Sciatic nerve (tissue), 2 donors: ENCODE measurements at regions not wholly inside any gene's neighbourhood (a gene's known extent, or its start where the extent isn't known, plus 50 kb on each side); places are given as distances from the start of the nearest gene placed in this dataset.

ENCODE experiments used
- ATAC-seq: fragments of 200-7000 bp; cut with Tn5 transposase; one replicate; pipeline ENCODE4 v1.9.1; 2020; ENCODE audit warnings: mild to moderate bottlenecking, moderate library complexity
- DNase-seq: peaks from one replicate; pipeline ENCODE4 v3.0.0-alpha.2; 2020; ENCODE audit warnings: low spot score
- intact Hi-C: fragments of 100-400 bp; cut with DNase I; formaldehyde crosslinking; loops from one replicate; pipeline ENCODE4 v1.14.2; 2022
- donor health status: DM: no; HTN: no; CAD: no.
- donor health status: DM: no; HTN: no; CAD: no.

DNA sequence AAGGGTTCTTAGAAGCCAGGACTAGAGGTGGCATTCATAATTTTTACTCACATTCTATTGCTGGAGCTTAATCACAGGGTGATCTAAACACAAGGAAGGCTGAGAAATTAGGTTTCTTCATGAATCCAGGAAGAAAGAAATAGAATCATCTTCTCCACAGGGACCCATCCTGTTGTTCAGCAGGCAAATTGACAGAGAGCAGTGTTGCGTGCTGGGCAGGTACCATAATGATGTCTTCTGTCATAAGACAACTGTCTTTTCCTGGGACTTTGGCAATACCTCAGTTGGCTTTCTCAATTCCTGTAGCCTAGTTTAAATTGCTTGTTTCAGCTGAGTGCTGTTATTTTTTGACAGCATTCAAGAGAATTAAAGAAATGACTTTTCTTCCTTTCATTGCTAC, 468.0 kb upstream of the SYT1 start:
- ATAC-seq (no peak), DNase-seq (no peak)
- intact Hi-C loops = no loop called here

DNA sequence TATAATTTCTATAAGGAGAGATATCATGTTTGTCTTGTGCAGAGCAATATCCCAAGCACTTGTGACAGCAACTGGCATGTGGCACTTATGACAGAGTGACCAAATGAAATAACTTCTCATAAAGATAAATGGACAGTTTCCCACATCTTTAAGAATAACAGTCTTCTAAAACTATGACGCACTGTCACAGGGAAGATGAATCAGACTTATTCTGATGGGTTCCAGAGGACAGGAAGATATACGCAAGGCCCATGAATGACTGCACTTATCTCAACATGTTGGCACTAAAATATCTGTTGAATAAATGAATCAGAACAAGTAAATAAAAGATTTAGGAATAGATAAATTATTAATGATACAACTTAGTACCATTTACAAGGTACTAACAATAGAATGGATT, 465.8 kb upstream of the SYT1 start:
- DNase-seq (no peak), ATAC-seq (no peak)
- intact Hi-C loops = no loop called here

DNA sequence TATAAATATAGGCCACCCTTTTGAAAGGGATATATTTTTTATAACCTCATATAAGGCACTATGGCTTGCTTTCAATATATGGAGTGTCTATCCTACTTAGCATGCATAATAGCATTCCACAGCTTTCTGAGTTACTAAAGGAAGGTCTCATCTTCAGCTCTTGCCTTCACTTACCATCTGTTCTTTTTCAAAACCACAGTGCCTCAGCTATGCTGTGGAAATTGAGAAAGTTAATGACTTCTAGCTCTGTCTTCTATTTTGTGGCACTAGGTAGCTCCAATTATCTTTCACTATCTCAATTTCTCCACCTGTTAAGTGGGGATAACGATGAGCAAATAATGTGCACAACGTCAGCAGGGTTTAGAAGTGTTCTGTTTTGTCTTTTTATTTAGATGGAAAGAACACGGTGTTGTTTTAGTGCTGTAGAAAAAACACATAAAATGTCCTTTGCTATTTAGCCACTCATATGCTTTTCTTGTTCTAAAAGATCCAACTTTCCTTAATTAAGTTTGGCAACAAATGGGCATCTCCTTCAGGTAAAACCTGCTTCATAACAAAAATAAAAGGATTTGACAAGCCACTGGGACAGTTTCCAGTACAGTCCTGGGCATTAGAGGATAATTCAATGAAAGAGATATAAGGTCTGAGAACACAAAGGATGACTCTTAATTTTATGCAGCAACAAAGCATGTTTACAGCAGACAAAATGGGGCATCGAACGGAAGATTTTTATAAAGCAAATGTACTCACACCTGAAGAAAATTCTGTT, 462.0 kb upstream of the SYT1 start:
- no peak for DNase-seq
- intact Hi-C loops = no loop called here
- no peak for ATAC-seq

DNA sequence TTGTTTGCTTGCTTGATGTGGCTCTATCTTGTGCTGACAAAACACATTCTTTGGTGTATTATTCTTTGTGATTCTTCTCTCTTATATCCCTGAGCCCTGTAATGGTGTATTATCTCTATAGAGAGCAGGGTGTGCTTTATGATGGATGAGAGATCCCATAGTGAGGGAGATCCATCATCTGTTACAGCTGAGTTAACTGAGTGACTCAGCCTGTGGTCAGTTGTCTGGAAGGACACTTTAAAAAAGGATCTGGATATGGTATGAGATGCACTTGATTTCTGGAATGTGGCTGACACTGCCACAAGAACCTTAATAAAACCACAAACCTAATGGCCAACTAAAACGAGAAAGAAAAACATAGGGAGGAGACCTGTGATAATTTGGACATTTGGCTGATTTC, 461.4 kb upstream of the SYT1 start:
- intact Hi-C loops = no loop called here
- no peak for DNase-seq
- ATAC-seq = peak; percentile 32

DNA sequence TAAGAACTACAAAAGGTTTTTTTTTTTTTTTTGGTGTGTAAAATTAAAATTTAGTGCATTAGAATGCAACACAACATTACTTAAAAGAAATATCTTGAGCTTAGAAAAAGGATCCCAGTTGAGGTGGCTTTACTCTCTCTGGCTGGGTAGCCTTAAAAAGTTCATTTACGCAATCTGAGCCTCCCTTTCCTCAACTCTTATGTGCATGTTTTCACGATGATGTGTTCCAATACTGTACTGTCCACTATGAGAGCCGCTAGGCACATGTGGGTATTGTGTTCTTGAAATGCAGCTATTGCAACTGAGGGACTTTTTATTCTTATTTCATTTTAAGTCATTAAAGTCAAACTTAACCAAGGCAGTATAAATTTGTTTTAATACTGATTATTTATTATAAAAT, 460.9 kb upstream of the SYT1 start:
- DNase-seq = no peak
- ATAC-seq = no peak
- intact Hi-C loops = no loop called here

DNA sequence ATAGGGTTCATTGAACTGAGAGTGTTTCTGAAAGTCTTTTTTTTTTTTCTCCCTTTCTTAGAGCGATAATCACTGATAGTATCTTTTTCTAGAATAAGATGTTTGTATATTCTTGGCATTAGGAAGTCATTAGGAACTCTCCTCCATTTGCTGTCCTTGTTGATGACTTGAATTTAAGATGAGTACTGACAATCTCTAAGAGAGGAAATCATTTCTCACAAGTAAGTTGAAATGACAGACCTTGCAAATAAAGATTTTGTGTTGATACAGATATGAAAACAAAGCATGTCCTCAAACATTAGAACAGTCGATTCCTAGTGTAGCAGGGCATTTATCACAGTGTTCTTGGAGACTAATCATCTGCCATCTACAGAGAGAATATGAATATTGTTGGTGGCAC, 458.4 kb upstream of the SYT1 start:
- no peak for ATAC-seq
- no peak for DNase-seq
- intact Hi-C loops = no loop called here

DNA sequence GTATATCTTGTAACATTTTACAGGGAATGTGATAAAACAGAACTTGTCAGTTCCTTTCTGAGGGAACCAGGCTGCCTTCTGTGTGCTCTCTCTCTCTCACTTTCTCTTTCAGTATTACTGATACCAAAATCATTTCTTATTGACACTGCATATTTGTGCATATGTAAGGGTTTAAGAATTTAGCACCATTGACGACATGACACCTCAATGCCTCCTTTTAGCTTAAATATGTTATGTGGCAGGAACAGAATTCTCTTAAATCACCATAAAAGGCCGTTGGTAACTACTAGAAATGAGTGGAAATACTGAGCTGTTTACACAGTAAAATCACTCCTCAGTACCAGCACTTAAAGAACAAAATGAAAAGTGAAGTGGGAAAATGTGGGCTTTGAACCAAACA, 457.7 kb upstream of the SYT1 start:
- peak; percentile 57 for ATAC-seq

DNA sequence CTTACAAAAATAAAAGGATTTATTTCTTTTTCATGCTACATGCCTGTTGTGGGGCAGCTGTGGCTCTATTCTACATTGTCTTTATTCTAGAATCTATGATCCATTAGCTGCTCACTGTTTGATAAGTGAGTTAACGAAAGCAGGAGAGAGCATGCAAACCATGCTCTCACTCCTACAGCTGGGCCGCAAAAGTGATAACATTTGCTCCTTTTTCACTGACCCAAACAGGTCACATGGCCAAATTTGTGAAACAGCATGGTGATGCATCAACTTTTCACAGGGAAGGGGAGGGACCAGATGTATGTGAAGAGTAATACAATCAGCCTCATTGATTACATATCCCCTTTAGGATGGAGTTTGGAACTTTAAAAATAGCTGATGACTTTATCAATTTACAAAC, 456.9 kb upstream of the SYT1 start:
- DNase-seq (no peak), ATAC-seq (no peak)
- intact Hi-C loops = no loop called here

More for the DNA sequence above, 457.7 kb upstream of the SYT1 start:
- intact Hi-C loops = no loop called here
- no peak for DNase-seq

DNA sequence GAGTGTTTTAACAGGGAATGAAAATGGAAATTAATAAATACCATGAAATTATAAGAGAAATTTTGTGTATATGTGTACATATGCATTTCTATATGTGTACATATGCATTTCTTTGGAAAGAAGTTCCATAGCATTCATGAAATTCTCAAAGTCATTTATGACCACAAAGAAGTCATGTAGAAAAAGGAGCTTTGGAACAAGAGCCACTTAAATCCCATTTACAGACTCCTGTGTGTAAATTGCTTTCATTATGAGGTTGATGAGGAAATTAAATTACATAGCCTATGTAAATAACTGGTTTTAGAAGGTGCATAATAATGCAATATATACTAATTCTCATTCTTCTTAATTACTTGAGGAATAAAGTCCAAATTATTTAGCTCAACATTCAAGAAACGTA, 450.5 kb upstream of the SYT1 start:
- DNase-seq (no peak), ATAC-seq (no peak)
- intact Hi-C loops = no loop called here

DNA sequence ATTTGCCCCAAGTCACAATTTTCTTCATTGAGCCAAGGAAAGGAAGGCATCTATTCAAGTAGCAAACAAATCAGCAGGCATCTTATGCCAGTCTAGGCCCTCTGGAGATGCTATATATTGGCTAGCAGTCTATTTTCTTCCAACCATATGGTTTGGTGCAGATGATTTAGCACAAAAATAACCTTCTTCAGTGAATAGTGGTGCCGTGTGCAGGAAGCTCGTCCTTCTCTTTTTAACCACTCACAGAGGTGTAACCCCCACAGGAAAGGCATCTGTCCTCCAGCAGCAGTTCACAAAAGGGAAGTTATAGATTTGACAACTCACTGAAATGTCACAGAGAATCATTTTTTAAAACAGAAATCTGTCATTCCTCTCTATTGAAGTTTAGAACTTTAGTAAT, 445.7 kb upstream of the SYT1 start:
- no peak for DNase-seq
- intact Hi-C loops = no loop called here
- no peak for ATAC-seq

DNA sequence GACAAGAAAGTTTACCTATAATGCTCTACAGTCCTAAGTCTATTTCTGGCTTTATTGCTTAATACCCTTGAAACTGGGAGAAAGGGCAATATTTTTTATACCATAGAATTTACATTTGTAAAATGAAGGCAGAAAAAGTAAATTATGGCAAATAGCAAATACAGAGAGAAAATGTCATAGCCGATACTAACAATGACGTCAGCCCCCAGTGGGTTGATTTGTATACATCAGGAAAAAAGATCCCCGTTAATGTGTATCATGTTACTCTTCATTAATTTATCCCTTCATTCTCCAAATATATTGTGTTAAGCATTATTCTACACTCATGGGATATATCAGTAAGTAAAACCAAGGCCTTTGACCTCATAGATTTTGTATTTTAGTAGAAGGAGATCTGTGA, 445.1 kb upstream of the SYT1 start:
- intact Hi-C loops = no loop called here
- DNase-seq = no peak
- ATAC-seq = no peak

DNA sequence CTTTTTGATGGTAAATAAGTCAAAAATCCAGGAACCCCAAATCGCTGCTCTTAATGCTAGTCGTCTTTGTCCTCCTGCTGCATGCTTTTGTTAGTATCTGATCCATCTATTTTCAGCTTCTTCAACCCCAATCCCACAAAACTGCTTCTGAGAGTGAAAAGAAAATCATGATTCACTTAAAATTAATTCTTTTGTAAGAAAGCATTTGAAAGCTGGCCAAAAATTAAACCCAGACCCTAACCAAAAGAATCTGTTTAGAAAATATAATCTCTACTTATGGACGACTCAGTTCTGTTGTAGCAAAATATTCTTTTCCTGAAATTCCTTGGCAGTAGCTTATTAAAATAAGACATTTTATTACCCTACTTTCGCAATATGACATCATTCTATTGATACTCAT, 443.6 kb upstream of the SYT1 start:
- intact Hi-C loops = no loop called here
- DNase-seq (no peak), ATAC-seq (no peak)

DNA sequence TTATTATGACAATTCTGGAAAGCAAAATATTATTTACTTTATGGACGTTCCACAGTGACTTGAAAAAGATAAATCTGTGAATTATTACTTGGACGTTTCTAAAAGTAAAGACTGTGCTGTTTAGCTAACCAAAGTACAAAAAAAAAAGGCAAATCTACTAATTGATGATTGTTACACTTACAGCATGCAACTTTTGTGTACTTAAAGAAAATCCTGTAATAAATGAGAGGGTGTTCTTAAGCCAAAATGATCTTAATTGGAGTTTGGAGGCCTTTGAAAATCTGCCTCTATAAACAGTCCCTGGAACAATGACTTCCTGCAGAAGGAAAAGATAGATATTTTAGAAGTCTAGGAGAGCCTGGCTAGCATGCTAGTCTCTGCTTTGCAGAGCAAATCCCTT, 434.0 kb upstream of the SYT1 start:
- intact Hi-C loops = no loop called here
- no peak for ATAC-seq
- no peak for DNase-seq

DNA sequence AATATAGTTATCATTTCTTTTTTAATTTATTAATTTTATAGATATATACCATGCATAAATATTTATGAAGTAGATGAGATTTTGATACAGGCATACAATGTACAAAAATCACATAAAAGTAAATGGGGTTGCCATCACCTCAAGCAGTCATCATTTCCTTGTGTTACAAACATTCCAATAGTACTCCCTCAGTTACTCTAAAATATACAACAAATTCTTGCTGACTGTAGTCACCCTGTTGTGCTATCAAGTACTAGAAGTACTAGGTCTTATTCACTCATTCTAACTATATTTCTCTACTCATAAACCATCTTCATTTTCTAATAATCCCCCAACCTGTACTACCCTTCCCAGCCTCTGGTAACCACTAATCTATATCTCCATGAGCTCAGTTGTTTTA, 432.6 kb upstream of the SYT1 start:
- intact Hi-C loops = no loop called here
- ATAC-seq = no peak
- DNase-seq = no peak

DNA sequence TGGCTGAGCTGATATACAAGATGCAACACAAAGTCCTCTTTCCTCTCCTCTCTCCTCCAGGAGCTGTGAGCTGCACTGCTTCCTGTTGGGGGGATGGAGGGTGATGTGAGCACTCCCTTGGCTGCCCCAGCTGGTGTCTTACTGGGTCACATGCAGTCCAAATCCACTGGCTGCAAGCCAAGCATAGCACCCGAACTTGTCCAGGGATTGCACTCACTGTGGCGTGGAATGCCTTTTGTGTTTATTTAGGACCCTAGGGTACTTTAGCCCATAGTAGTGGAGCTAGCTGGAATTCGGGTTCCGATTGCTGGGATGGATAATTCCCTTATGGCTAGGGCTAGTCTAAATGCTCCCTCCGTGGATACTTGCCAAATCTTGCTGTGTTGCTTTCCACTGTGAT, 424.9 kb upstream of the SYT1 start:
- intact Hi-C loops = no loop called here
- ATAC-seq = no peak
- DNase-seq = no peak

DNA sequence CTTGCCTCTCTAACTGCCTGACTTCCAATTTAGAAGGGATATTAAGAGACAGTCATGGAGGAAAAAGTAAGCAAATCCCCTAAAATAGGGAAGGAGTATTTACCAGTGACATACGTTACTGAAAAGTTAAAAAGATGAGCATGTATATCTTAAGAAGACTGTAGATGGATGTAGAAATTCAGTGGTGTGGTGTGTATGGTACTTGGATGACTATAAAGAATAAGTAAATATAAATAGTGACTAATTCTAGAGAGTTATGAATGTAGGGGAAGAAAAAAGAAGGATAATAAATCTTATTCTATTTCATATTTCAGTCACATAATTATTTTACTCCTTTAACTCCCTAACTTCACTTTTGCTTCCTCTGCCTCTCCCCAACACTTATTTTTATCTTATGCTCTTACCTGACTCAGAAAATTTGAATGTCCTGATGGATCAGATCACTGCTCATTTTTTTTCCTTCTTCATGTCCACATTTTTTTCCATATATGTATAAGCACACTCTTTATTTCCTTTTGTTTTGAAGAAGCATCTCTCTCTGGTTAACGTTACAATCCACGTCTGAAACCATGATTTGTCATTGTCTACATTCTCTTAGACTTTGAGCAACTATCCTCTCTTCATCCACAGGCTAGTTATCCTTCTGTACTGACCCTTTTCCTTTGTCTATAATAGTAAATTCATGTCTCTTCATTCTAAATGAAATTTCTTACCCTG, 422.7 kb upstream of the SYT1 start:
- no peak for ATAC-seq
- intact Hi-C loops = no loop called here
- no peak for DNase-seq

DNA sequence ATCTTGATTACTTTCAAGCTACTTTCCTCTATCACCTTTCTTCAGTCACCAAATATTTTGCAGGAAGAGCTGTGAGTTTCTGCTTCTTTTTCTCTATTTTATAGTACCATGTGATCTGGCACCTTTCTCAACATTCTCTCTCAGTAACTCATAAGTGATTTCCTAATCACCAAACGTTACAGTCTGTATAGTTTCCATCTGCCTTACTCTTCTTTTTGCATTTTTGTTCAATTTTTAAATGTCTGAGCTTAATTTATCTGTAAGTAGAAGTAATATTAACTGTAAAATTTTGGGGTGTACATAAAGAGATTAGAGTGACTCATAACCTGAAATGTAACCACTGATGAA, 422.1 kb upstream of the SYT1 start:
- intact Hi-C loops = no loop called here
- ATAC-seq (no peak), DNase-seq (no peak)

DNA sequence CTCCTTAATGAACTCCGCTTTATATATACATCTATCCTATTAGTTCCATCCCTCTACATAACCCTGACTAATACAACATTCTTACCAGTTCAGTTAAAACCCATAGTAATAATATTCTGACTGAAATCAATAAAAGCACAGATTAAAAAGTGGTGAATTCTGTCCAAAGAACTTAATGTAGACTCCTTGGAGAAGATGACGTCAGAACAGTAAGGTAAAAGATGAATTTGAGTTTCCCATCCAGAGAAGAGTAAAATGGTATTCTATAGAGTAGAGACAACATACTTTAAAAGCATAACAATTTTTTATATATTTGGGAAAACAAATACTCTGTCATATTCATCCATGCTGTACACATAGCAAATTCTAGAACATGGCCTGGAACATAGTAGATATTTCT, 418.0 kb upstream of the SYT1 start:
- ATAC-seq (no peak), DNase-seq (no peak)
- intact Hi-C loops = no loop called here

DNA sequence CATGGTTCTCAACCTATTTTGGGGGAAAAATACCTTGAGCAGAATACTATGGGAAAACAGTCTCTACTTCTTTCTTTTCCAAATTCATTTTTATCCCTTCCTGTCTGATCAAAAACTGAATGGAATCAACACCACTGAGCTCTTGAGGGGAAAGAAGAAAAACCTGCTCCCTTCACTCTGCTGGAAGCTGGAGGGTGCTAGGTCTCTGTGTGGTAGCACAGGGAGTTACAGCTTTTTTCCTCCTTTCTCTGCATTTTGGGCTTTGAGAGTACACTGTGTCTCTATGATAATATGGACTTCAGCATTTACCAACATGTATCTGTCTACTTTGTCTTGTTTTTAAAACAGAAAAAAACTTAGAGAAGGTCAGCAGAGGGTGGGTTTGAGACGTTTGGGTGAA, 417.2 kb upstream of the SYT1 start:
- ATAC-seq = no peak
- DNase-seq = no peak
- intact Hi-C loops = no loop called here

DNA sequence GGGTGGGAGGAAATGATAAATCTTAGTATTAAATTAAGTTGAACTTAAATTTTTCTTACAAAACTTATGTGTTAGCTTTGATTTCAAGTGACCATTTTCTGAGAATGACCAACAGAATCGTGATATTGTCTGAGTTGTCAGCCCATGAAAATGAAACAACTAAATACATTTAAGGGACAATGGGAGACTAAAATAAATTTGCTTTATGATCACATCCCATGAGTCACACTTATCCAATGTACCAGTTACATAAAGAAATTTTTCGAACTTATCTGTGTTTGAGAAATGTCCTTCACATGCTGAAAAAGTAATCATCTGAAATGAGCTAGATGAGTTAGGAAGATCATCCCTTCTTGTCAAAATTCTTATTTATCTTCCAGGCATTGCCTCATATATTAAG, 415.9 kb upstream of the SYT1 start:
- intact Hi-C loops = no loop called here
- ATAC-seq = no peak
- no peak for DNase-seq

DNA sequence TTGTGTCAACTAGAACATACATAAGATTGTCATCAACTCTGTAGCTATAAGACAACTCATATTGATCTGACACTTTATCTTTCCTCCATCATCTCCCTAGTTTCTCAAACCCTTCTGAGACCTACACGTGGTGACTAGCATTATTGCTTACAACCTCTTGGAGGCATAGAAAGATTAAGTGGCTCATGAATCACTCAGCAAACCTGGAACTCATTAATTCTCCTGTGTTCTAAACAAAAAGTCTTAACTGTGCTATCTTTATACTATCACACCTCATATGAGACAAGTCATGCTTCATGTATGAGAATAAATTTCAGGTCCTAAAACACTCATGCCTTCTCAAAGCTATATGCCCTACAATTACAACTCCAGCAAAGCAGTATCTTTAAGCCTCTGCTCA, 408.6 kb upstream of the SYT1 start:
- no peak for DNase-seq
- ATAC-seq = no peak
- intact Hi-C loops = no loop called here
